Tibial artery (tissue), 4 donors: ENCODE measurements at regions not wholly inside any gene's neighbourhood (a gene's known extent, or its start where the extent isn't known, plus 50 kb on each side); places are given as distances from the start of the nearest gene placed in this dataset.
"Not testable (repeated sequence)": the region's sequence is repeated elsewhere in the genome, so short reads cannot be mapped to it uniquely, and the experiment has no call there.

Source experiments
- DNase-seq, 2 donors: peaks; one replicate each; pipeline ENCODE4 v3.0.0-alpha.2; 2019
- H3K27ac ChIP-seq, 2 donors: fragments of 200-600 bp; sonication (generic) in 1 of 2; 1 replicate in 1 of 2; 2 replicates in 1 of 2; pipeline ENCODE4 v1.5.1; 2018 to 2019; ENCODE audit warnings: mild to moderate bottlenecking in 1 of 2
- H3K27me3 ChIP-seq, 2 donors: fragments of 200-600 bp; sonication (generic) in 1 of 2; one replicate each; pipeline versions ENCODE4 v1.5.1 to v1.6.0; 2016 to 2019
- H3K36me3 ChIP-seq, 3 donors: fragments of 200-600 bp; sonication (generic) in 2 of 3; one replicate each; pipeline ENCODE4 v1.5.1; 2016 to 2019; ENCODE audit warnings: mild to moderate bottlenecking in 2 of 3
- H3K4me1 ChIP-seq, 4 donors: fragments of 200-600 bp; sonication (generic) in 2 of 4; 1 replicate in 3 of 4; 2 replicates in 1 of 4; pipeline ENCODE4 v1.5.1; 2016 to 2019
- H3K4me3 ChIP-seq, 2 donors: fragments of 200-600 bp; sonication (generic) in 1 of 2; 1 replicate in 1 of 2; 2 replicates in 1 of 2; pipeline ENCODE4 v1.5.1; 2018 to 2019; ENCODE audit warnings: mild to moderate bottlenecking in 2 of 2
- H3K9me3 ChIP-seq, 3 donors: fragments of 200-600 bp; sonication (generic) in 1 of 3; one replicate each; pipeline ENCODE4 v1.5.1; 2016 to 2019
- intact Hi-C: fragments of 100-400 bp; cut with DNase I; formaldehyde crosslinking; loops from one replicate; pipeline ENCODE4 v1.15.0; 2023; ENCODE audit warnings: low total_unique reads

GRCh38 chr7:56910973-56911372 lies 221.3 kb downstream of the ZNF479 start:
- H3K9me3 ChIP-seq, intact Hi-C loops, H3K27me3 ChIP-seq, DNase-seq, H3K27ac ChIP-seq, H3K4me1 ChIP-seq, H3K36me3 ChIP-seq, H3K4me3 ChIP-seq: not testable (repeated sequence)

- intact Hi-C loops, H3K27ac ChIP-seq, H3K4me1 ChIP-seq, H3K4me3 ChIP-seq, DNase-seq, H3K9me3 ChIP-seq, H3K27me3 ChIP-seq, H3K36me3 ChIP-seq: not testable (repeated sequence)
Measured at GRCh38 chr7:56889454-56889853, 242.8 kb downstream of the ZNF479 start.

GRCh38 chr7:56885132-56885531 lies 247.1 kb downstream of the ZNF479 start:
- H3K4me1 ChIP-seq: not testable (repeated sequence)

GRCh38 chr7:56882318-56882717 lies 249.9 kb downstream of the ZNF479 start:
- intact Hi-C loops, DNase-seq: not testable (repeated sequence)

More at GRCh38 chr7:56885132-56885531, 247.1 kb downstream of the ZNF479 start:
- H3K27me3 ChIP-seq, H3K9me3 ChIP-seq, DNase-seq, H3K4me3 ChIP-seq, H3K27ac ChIP-seq, intact Hi-C loops, H3K36me3 ChIP-seq: not testable (repeated sequence)

More at GRCh38 chr7:56882318-56882717, 249.9 kb downstream of the ZNF479 start:
- not testable (repeated sequence) for H3K9me3 ChIP-seq, H3K4me3 ChIP-seq, H3K27ac ChIP-seq, H3K4me1 ChIP-seq, H3K27me3 ChIP-seq, H3K36me3 ChIP-seq
